HCEC 1CT (cell line): ENCODE measurements at regions not wholly inside any gene's neighbourhood (a gene's known extent, or its start where the extent isn't known, plus 50 kb on each side); places are given as distances from the start of the nearest gene placed in this dataset.
"Not testable (repeated sequence)": the region's sequence is repeated elsewhere in the genome, so short reads cannot be mapped to it uniquely, and the experiment has no call there.

Experiments used
- DNase-seq: peaks from one replicate; pipeline ENCODE4 v3.0.0-alpha.2; 2017

DNA sequence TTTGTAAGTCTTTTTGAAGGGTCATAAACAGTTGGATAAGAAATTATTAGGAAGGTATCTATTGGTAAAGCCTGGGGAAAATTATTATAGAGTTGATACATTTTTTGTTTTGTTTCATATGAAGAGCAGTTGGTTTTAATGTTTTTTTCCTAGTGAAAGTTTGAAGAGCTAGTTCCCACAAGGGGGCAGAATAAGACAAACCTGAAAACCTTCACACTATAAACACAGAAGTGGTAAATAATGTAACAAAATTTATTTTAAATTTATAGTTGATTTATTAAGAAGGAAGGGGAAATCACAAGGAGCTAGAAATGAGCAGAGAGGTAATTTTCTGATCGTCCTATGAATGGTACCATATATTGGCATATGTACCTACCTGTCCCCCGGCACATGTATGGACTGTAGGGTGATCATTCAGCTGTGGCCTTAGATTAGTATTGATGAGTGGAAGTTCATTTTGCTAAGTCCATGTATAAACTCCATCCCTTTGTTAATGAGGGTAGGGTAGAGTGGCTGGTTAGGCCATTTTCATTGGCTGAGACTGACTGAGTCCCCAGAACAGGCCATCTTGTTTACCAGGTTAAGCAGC, 116.3 kb downstream of the TANC2 start:
- peak; percentile 56 for DNase-seq

DNA sequence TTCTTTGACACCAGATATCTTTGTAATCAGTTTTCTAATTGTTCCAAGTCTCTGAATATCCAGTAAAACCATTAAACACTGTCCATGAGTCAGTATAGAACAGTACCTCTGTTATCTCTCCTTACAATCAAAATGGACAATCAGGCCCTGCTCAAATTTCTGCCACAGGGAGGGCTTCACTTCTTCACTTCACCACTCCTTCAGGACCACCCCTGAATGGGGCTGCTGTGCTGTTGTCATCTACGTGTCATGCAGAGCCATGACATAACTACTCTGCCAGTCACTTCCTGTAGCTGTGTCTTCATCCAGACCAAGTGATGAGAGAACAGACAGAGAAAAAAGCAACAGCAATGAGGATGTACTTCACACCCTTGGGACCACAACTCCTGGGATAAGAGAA, 116.9 kb downstream of the TANC2 start:
- DNase-seq = peak; percentile 55

GRCh38 chr17:63086483-63087185, 120.6 kb downstream of the TANC2 start:
- peak; percentile 18 for DNase-seq

DNA sequence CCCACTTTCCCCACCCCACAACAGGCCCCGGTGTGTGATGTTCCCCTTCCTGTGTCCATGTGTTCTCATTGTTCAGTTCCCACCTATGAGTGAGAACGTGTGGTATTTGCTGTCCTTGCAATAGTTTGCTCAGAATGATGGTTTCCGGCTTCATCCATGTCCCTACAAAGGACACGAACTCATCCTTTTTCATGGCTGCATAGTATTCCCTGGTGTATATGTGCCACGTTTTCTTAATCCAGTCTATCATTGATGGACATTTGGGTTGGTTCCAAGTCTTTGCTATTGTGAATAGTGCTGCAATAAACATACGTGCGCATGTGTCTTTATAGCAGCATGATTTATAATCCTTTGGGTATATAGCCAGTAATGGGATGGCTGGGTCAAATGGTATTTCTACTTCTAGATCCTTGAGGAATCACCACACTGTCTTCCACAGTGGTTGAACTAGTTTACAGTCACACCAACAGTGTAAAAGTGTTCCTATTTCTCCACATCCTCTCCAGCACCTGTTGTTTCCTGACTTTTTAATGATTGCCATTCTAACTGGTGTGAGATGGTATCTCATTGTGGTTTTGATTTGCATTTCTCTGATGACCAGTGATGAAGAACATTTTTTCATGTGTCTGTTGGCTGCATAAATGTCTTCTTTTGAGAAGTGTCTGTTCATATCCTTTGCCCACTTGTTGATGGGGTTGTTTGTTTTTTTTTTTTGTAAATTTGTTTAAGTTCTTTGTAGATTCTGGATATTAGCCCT, 124.5 kb downstream of the TANC2 start:
- DNase-seq = not testable (repeated sequence)

DNA sequence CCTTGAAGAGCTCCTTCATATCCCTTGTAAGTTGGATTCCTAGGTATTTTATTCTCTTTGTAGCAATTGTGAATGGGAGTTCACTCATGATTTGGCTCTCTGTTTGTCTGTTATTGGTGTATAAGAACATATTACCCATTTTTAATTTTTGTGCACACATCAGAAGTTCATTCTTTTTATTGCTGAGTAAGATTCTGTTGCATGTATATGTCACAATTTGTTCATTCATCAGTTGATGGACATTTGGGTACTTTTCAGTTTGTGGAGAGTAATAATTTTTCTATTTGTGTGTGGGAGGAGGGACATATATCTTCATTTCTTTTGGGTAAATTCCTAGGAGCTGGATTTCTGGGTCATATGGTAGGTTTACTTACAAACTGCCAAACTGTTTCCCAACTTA, 125.9 kb downstream of the TANC2 start:
- not testable (repeated sequence) for DNase-seq

DNA sequence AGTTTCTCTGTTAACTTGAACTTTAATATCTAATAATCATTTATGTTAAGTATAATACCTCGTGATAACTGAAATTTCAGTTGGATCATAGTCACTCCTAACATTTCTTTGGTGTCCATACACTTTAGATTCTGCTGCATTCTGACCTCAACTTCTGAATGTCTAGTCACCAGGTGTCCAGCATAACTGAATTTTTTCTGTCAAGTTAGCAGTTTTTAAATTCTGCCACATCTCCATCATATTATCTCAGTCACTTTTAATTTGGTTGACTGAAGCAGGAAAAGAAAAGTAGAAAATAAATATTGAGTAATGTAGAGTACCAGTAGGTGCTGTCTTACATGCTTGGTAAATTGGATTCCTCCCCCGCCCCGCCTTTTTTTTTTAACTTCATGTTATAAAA, 128.6 kb downstream of the TANC2 start:
- no peak for DNase-seq

DNA sequence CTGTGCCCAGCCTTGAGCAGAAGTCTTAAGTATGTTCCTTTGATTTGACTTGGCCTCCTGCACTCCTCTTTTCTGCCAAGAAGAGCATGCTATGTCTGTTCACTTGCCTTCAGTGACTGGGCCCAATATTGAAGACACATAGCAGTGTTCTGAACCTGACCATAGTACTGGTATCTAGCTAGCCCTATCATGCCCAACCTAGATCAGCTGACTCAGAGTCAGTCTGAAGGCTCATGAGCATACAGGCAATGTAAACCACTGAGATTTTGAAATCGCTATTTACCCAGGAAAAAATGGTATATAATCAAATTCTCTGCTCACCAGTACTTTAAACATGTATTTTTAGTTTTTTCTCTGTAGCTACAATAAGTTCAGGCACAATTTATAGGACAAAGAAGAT, 129.4 kb downstream of the TANC2 start:
- DNase-seq = peak; percentile 30

GRCh38 chr17:63095879-63096278, 129.8 kb downstream of the TANC2 start:
- DNase-seq = peak; percentile 2

DNA sequence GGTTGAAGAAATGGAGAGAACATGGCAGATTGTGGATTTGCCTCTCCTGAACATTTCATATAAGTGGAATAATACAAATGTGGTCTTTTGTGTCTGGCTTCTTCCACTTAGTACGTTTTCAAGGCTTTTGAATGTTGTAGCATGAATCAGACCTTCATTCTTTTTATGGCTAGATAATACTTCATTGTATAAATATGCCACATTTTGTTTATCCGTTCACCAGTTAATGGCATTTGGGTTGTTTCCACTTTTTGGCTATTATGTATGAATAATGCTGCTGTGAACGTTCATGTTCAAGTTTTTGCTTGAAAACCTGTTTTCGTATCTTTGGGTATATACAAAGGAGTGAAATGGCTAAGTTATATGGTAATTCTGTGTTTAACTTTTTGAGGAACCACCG, 130.4 kb downstream of the TANC2 start:
- DNase-seq = peak; percentile 83

GRCh38 chr17:63099425-63099824, 133.4 kb downstream of the TANC2 start:
- DNase-seq = no peak

GRCh38 chr17:63102034-63102433, 136.0 kb downstream of the TANC2 start:
- no peak for DNase-seq

DNA sequence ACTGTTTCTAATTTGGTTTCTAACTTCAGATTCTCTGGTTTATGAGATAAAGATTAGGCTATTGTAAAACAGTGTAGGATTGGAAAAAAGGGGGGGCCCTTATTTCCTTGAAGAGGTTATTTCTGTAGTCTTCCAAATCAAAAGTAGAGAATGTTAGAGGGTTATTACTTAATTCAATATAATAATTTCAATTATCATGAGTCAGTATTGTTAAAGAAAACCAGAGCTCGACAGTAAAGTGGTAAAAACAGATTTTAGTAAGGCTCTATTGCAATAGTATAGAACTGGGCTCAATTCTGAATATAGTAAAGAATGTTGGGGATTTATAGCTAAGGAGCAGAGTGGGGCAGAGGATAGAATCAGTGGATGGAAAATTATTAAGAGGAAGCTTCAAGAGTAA, 140.0 kb downstream of the TANC2 start:
- no peak for DNase-seq

DNA sequence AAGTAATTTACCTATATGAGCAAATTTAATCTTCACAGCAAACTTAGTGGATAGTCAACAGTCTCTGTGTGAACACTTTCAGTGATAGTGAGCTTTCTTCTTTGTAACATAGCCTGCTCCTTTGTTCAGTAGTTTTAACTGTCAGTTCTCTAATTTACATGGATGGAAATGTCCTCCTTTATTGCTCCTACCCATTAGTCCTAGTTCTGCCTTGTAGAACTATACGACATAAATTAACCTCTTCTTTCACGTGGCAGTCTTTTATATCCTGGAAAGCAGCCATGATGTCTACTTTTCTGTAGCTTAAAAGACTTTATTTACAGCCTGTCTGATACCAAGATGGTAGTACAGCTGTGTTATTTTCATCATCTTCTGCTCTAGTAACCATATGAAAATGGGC, 143.6 kb downstream of the TANC2 start:
- no peak for DNase-seq

GRCh38 chr17:63113167-63113566, 147.1 kb downstream of the TANC2 start:
- DNase-seq = peak; percentile 9

DNA sequence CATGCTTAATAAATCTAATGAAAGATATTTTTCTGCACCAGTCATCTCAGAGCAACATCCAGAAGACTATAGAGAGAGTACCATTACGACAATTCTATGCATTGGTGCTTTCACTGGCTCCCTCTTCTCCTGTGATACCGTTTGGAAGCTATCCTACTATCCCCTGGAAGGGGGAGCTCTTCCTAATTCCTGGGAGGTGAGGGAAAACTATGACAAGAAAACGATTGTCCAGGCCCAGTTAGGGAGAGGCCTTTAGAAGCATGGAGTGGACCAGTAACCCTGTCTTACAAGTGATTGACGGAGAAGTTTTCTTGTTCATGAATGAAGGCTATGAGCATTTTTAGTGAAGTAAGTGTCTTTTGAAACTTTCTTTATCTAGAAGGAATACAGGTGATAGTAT, 150.2 kb downstream of the TANC2 start:
- DNase-seq = peak; percentile 14

DNA sequence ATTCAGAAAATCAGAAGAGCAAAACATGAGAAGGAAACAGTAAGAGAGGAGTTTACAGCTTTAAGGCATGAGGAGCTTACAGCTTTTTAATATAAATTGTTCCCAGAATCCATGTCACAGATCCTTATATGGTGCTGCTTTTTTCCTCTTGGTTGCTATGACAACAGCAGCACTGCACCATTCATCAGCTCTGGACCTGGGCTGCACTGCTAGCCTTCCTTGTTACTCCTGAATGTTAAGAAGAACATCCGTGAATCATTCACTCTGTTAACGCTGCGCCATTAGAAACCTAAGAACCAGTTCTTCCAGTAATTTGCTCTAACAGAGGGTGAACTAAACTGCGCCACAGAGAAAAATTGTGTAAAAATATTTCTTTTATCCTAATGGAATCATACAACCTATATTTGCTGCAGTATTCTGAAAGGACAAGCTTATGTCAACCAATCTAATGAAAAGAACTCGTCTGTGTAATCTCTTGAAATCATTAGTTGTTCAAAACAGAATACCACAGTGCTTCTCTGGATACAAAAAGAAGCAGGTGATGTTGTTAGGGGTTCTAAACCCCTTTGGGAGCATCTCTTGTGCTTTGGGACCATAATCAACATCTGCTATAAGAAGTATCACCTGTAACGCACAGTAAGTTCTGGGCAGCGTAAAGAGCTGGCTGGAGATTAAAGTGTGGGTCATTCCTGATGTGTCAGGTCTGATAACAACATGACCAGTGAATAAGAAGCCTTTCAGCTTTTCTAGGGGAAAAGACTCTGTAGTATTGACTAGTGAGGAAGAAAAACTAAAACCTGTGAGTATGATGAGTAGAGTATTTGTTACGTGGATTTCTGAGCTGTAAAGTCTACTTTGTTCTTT, 151.2 kb downstream of the TANC2 start:
- peak; percentile 9 for DNase-seq

DNA sequence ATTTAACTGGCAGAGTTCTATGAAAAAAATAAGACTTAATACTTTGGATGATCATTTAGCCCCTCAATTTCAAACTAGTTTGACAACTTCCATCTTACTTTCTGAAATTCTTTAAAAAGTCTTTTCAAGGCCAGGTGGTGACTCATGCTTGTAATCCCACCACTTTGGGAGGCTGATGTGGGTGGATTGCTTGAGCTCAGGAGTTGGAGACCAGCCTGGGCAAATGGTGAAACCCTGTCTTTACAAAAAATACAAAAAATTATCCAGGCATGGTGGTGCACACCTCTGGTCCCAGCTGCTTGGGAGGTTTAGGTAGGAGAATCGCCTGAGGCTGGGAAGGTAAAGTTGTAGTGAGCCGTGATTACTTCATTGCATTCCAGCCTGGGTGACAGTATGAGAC, 154.4 kb downstream of the TANC2 start:
- no peak for DNase-seq

DNA sequence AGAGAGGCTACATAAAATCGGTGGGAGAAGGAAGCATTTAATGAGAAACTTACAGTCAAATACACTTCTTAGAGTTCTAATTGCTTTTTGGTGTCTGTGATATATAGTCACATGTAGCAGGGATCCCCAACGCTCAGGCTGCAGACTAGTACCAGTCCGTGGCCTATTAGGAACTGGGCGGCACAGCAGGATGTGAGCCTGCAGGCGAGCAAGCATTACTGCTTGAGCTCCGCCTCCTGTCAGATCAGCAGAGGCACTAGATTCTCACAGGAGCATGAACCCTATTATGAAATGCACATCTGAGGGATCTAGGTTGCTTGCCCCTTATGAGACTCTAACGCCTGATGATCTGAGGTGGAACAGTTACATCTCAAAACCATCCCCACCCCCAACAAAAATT, 158.5 kb downstream of the TANC2 start:
- no peak for DNase-seq

GRCh38 chr17:63124958-63125357, 158.9 kb downstream of the TANC2 start:
- DNase-seq = no peak

DNA sequence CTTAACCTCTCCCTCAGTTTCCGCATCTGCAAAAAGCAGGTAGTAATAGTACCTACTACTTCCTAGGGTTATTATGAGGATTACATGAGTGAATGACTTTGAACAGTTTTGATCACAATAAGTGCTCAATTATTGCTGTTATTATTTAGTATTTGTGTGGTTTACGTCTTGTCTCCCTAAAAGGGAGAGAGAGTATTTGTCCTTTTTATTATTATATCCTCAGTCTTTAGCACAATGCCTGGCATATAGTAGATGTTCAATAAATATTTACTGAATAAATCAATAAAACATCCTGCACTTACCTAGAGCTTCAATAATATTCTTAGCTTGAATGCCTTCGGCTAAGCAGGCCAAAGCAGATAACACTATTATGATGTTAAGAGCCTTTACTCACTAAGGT, 160.0 kb downstream of the TANC2 start:
- DNase-seq = no peak

GRCh38 chr17:63126607-63127006, 160.6 kb downstream of the TANC2 start:
- peak; percentile 47 for DNase-seq

- DNase-seq = no peak
Observed at GRCh38 chr17:63132459-63132911, 166.4 kb downstream of the TANC2 start.

- DNase-seq = no peak
Observed at GRCh38 chr17:63133491-63133890, 167.5 kb downstream of the TANC2 start.
